Brain microvascular endothelial cell (primary cell): ENCODE measurements at regions not wholly inside any gene's neighbourhood (a gene's known extent, or its start where the extent isn't known, plus 50 kb on each side); places are given as distances from the start of the nearest gene placed in this dataset.

ENCODE experiments used
- DNase-seq: peaks from one replicate; pipeline ENCODE4 v3.0.0-alpha.2; 2020
- H3K27ac ChIP-seq: fragments of 250-450 bp; sonication (Bioruptor Pico); 2 replicates; pipeline ENCODE4 v1.5.1; 2020; ENCODE audit warnings: mild to moderate bottlenecking, moderate library complexity
- H3K27me3 ChIP-seq: fragments of 250-450 bp; sonication (Bioruptor Pico); replicated peaks from 2 replicates; pipeline ENCODE4 v1.5.1; 2020; ENCODE audit warnings: mild to moderate bottlenecking
- H3K36me3 ChIP-seq: fragments of 250-450 bp; sonication (Bioruptor Pico); replicated peaks from 2 replicates; pipeline ENCODE4 v1.5.1; 2020; ENCODE audit warnings: mild to moderate bottlenecking
- H3K4me3 ChIP-seq: 2 replicates; pipeline ENCODE4 v1.5.1; 2011; ENCODE audit warnings: low read depth, mild to moderate bottlenecking, control low read depth, low read length, moderate library complexity
- CTCF ChIP-seq: IDR thresholded peaks from 2 replicates; pipeline ENCODE4 v1.5.1; 2011; ENCODE audit warnings: low read depth, mild to moderate bottlenecking, moderate library complexity, low read length, control low read depth, inconsistent platforms; ENCODE audit errors: missing control alignments
- in situ Hi-C: cut with HindIII; loops from 2 replicates; pipeline ENCODE4 v1.10.0; 2017; ENCODE audit warnings: low sequenced_read_pairs, low pct_ligation_motif_present

- Histone ChIP-seq H3K27ac (no peak overlapping the region), H3K36me3 (no peaks in the 10 kb centered on the region), H3K27me3 (no peaks in the 10 kb centered on the region), H3K4me3 (no peak overlapping the region)
- in situ Hi-C loops, result no loop called here
- no peak for TF ChIP-seq CTCF
- no peak for DNase-seq
These were observed 612.1 kb downstream of the MRPL39 start for GRCh38 chr21:24995216-24995615.

- DNase-seq, result no peak
- no peak for TF ChIP-seq CTCF
- no peaks in the 10 kb centered on the region for H3K27me3 ChIP-seq
- in situ Hi-C loops, result no loop called here
- H3K36me3 ChIP-seq, result no peaks in the 10 kb centered on the region
- H3K4me3 ChIP-seq, result no peak overlapping the region
- no peak overlapping the region for H3K27ac ChIP-seq
These were observed 612.6 kb downstream of the MRPL39 start for GRCh38 chr21:24994717-24995116.

GRCh38 chr21:24989516-24989915 is 617.8 kb downstream of the MRPL39 start:
- TF ChIP-seq CTCF, result no peak
- in situ Hi-C loops, result no loop called here

GRCh38 chr21:24988941-24989340 is 618.3 kb downstream of the MRPL39 start:
- Histone ChIP-seq H3K27ac (no peak overlapping the region), H3K27me3 (no peaks in the 10 kb centered on the region), H3K36me3 (no peaks in the 10 kb centered on the region), H3K4me3 (no peak overlapping the region)
- TF ChIP-seq CTCF, result no peak
- in situ Hi-C loops, result no loop called here
- DNase-seq, result no peak

More at GRCh38 chr21:24989516-24989915, 617.8 kb downstream of the MRPL39 start:
- no peaks in the 10 kb centered on the region for H3K27me3 ChIP-seq
- H3K27ac ChIP-seq, result no peak overlapping the region
- H3K36me3 ChIP-seq, result no peaks in the 10 kb centered on the region
- no peak overlapping the region for H3K4me3 ChIP-seq
- DNase-seq, result no peak

GRCh38 chr21:24976238-24976637 is 631.0 kb downstream of the MRPL39 start:
- H3K4me3 ChIP-seq, result no peak overlapping the region
- no peak for DNase-seq
- no peaks in the 10 kb centered on the region for H3K27me3 ChIP-seq
- in situ Hi-C loops, result no loop called here
- H3K36me3 ChIP-seq, result no peaks in the 10 kb centered on the region
- no peak overlapping the region for H3K27ac ChIP-seq
- TF ChIP-seq CTCF, result no peak

- no peaks in the 10 kb centered on the region for H3K27me3 ChIP-seq
- H3K36me3 ChIP-seq, result no peaks in the 10 kb centered on the region
- no peak for TF ChIP-seq CTCF
- no peak overlapping the region for H3K4me3 ChIP-seq
- in situ Hi-C loops, result no loop called here
- no peak for DNase-seq
- H3K27ac ChIP-seq, result no peak overlapping the region
These were observed 638.2 kb downstream of the MRPL39 start for GRCh38 chr21:24969068-24969467.
